ENCODE measurements at regions not wholly inside any gene's neighbourhood (a gene's known extent, or its start where the extent isn't known, plus 50 kb on each side); places are given as distances from the start of the nearest gene placed in this dataset.

- TF ChIP-seq CTCF (IDR thresholded peaks at IDR 0.05; ENCODE audit: extremely low read depth in 1 of 2, insufficient read depth in 1 of 2, low read depth in 1 of 2, low read length in 2 of 2) (no peak), POLR2AphosphoS5 (IDR thresholded peaks at IDR 0.05; ENCODE audit: insufficient read depth, low read depth, low read length) (no peak), POLR2A (IDR thresholded peaks at IDR 0.05; ENCODE audit: low read depth, low read length) (no peak), EZH2 (IDR thresholded peaks at IDR 0.05; ENCODE audit: borderline replicate concordance, low read depth, low read length, severe bottlenecking) (no peak), JUN (IDR thresholded peaks at IDR 0.05; ENCODE audit: borderline replicate concordance, insufficient read depth, insufficient read length, low read depth) (no peak), MAX (IDR thresholded peaks at IDR 0.05; ENCODE audit: insufficient read depth, insufficient read length) (no peak), GATA2 (IDR thresholded peaks at IDR 0.05; ENCODE audit: insufficient read depth, insufficient read length, low read depth, low read length) (no peak), MYC (IDR thresholded peaks at IDR 0.05; ENCODE audit: low read depth, low read length) (no peak)
Measured at GRCh38 chr12:11559626-11560340, 89.7 kb upstream of the ETV6 start.

Measured in endothelial cell of umbilical vein (primary cell).